ENCODE measurements at regions not wholly inside any gene's neighbourhood (a gene's known extent, or its start where the extent isn't known, plus 50 kb on each side); places are given as distances from the start of the nearest gene placed in this dataset.

DNA sequence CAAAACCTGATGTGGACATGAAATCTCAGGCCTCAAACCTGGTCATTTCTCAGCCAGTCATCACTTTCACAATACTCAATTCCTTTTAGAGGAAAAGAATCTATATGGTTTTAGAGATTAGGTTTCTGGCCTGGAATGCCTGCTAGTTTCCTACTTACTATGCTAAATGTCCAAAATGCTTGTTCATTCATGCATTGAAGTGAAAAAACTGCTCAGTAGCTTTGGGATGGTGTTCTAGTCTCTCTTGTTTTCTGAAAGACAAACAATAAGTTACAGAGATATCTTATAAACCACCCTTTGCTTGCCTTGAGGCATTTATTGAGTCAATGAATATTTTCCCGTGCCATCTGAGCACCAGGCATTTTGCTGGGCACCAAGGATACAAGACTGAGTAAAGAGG is 1146.5 kb upstream of the GOT2 start:
- in situ Hi-C loops (cut with HindIII; ENCODE audit: extremely low pct_ligation_motif_present, low pct_unique_long_range_greater_than_20kb) (no loop called here), intact Hi-C loops (cut with micrococcal nuclease; ENCODE audit: unreplicated experiment) (no loop called here)
- H3K27ac ChIP-seq (ENCODE audit: extremely low read length, insufficient read depth, low read length), result no peak overlapping the region
- ChIA-PET POLR2A (no interaction called here), CTCF (ENCODE audit: low intra/inter-chr PET ratio, low total read pairs) (no interaction called here)
- no peak overlapping the region for H3K4me3 ChIP-seq (replicated peaks in 1 of 3; ENCODE audit: insufficient read depth in 1 of 3, low read depth in 2 of 3, low read length in 3 of 3)
- no peak overlapping the region for H2AFZ ChIP-seq (ENCODE audit: low read length)
- H3K4me1 ChIP-seq (ENCODE audit: insufficient read depth, low read length), result no peaks in the 10 kb centered on the region
- H4K20me1 ChIP-seq (ENCODE audit: insufficient read depth, low read length), result no peaks in the 10 kb centered on the region
- no peak for DNase-seq (ENCODE audit: low spot score)
- FAIRE-seq, result no peak
- no TSS peak for BruUV-seq (replicated peaks)
- ATAC-seq, result no peak
- H3K9me3 ChIP-seq (ENCODE audit: low read length), result peaks cover 82% of the 10 kb centered on the region
- no peak overlapping the region for H3K4me2 ChIP-seq (ENCODE audit: low read depth, low read length)
- no peak overlapping the region for H3K9ac ChIP-seq (ENCODE audit: insufficient read depth, low read depth, low read length)
- WGBS (ENCODE audit: low lambda C conversion rate), result 4% methylated on average over 1 of the region's 1 CpG
- no peaks in the 10 kb centered on the region for H3K79me2 ChIP-seq (ENCODE audit: insufficient read depth, low read length)
- H3K27me3 ChIP-seq (ENCODE audit: control insufficient read depth in 1 of 2, insufficient read depth in 2 of 2, low read length in 2 of 2), result no peaks in the 10 kb centered on the region
- no peaks in the 10 kb centered on the region for H3K36me3 ChIP-seq (replicated peaks in 1 of 2; ENCODE audit: control insufficient read depth in 1 of 2, insufficient read depth in 2 of 2, low read length in 2 of 2)
- TF ChIP-seq ZNF468 (CRISPR knock-in tag; IDR thresholded peaks at IDR 0.05) (no peak), HNRNPUL1 (IDR thresholded peaks at IDR 0.05; ENCODE audit: low read depth, low read length) (no peak), MLX (CRISPR knock-in tag; IDR thresholded peaks at IDR 0.05) (no peak)

DNA sequence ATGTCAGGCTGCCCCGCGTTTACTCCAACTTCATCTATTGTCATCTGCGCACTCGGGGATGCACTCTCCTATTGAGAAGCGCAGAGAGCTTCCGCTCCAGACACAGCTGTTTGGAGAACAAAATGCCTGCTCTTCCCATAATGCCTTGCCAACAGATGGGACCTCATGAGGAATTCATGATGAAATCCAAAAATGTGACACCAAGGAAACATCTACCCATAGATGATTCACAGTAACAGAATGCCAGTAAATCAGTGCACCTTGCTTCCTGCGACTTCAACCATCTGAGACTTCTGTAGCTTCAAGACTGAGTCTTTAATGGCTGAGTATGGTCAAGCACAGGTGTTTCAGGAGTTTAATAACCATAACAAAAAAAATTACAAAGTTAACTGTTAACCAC is 1144.9 kb upstream of the GOT2 start:
- WGBS (ENCODE audit: low lambda C conversion rate), result 77% methylated on average over 7 of the region's 7 CpGs
- ChIA-PET CTCF (ENCODE audit: low intra/inter-chr PET ratio, low total read pairs) (no interaction called here), POLR2A (no interaction called here)
- peaks cover 80% of the 10 kb centered on the region for H3K9me3 ChIP-seq (ENCODE audit: low read length)
- H4K20me1 ChIP-seq (ENCODE audit: insufficient read depth, low read length), result no peaks in the 10 kb centered on the region
- no TSS peak for BruUV-seq (replicated peaks)
- DNase-seq (ENCODE audit: low spot score) (no peak), ATAC-seq (no peak), FAIRE-seq (no peak)
- no peak overlapping the region for H3K9ac ChIP-seq (ENCODE audit: insufficient read depth, low read depth, low read length)
- H3K4me3 ChIP-seq (replicated peaks in 1 of 3; ENCODE audit: insufficient read depth in 1 of 3, low read depth in 2 of 3, low read length in 3 of 3), result no peak overlapping the region
- no peaks in the 10 kb centered on the region for H3K27me3 ChIP-seq (ENCODE audit: control insufficient read depth in 1 of 2, insufficient read depth in 2 of 2, low read length in 2 of 2)
- H3K79me2 ChIP-seq (ENCODE audit: insufficient read depth, low read length), result no peaks in the 10 kb centered on the region
- H3K4me2 ChIP-seq (ENCODE audit: low read depth, low read length), result no peak overlapping the region
- H2AFZ ChIP-seq (ENCODE audit: low read length), result no peak overlapping the region
- in situ Hi-C loops (cut with HindIII; ENCODE audit: extremely low pct_ligation_motif_present, low pct_unique_long_range_greater_than_20kb) (no loop called here), intact Hi-C loops (cut with micrococcal nuclease; ENCODE audit: unreplicated experiment) (no loop called here)
- H3K4me1 ChIP-seq (ENCODE audit: insufficient read depth, low read length), result no peaks in the 10 kb centered on the region
- no peaks in the 10 kb centered on the region for H3K36me3 ChIP-seq (replicated peaks in 1 of 2; ENCODE audit: control insufficient read depth in 1 of 2, insufficient read depth in 2 of 2, low read length in 2 of 2)
- no peak overlapping the region for H3K27ac ChIP-seq (ENCODE audit: extremely low read length, insufficient read depth, low read length)
- TF ChIP-seq FOXO1 (CRISPR knock-in tag; IDR thresholded peaks at IDR 0.05) (no peak), ZNF547 (CRISPR knock-in tag; IDR thresholded peaks at IDR 0.05) (no peak), ZNF343 (CRISPR knock-in tag; IDR thresholded peaks at IDR 0.05) (no peak), PCBP1 (IDR thresholded peaks at IDR 0.05; ENCODE audit: borderline replicate concordance, low read depth, low read length) (no peak), ZNF709 (CRISPR knock-in tag; IDR thresholded peaks at IDR 0.05) (no peak), ZNF205 (CRISPR knock-in tag; IDR thresholded peaks at IDR 0.05) (no peak), MED13 (CRISPR knock-in tag; IDR thresholded peaks at IDR 0.05) (no peak), MXD1 (CRISPR knock-in tag; IDR thresholded peaks at IDR 0.05) (no peak), HDAC1 (CRISPR knock-in tag; IDR thresholded peaks at IDR 0.05) (no peak), PHB2 (IDR thresholded peaks at IDR 0.05; ENCODE audit: partially characterized antibody) (no peak), POLR2AphosphoS2 (IDR thresholded peaks at IDR 0.05; ENCODE audit: low read depth, low read length) (no peak)
- TF ChIP-seq, protein P1, sequence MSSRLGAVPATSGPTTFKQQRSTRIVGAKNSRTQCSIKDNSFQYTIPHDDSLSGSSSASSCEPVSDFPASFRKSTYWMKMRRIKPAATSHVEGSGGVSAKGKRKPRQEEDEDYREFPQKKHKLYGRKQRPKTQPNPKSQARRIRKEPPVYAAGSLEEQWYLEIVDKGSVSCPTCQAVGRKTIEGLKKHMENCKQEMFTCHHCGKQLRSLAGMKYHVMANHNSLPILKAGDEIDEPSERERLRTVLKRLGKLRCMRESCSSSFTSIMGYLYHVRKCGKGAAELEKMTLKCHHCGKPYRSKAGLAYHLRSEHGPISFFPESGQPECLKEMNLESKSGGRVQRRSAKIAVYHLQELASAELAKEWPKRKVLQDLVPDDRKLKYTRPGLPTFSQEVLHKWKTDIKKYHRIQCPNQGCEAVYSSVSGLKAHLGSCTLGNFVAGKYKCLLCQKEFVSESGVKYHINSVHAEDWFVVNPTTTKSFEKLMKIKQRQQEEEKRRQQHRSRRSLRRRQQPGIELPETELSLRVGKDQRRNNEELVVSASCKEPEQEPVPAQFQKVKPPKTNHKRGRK (CRISPR knock-in tag; IDR thresholded peaks at IDR 0.05), result no peak

Measured in HepG2 (cell line).